ENCODE measurements at regions not wholly inside any gene's neighbourhood (a gene's known extent, or its start where the extent isn't known, plus 50 kb on each side); places are given as distances from the start of the nearest gene placed in this dataset.

DNA sequence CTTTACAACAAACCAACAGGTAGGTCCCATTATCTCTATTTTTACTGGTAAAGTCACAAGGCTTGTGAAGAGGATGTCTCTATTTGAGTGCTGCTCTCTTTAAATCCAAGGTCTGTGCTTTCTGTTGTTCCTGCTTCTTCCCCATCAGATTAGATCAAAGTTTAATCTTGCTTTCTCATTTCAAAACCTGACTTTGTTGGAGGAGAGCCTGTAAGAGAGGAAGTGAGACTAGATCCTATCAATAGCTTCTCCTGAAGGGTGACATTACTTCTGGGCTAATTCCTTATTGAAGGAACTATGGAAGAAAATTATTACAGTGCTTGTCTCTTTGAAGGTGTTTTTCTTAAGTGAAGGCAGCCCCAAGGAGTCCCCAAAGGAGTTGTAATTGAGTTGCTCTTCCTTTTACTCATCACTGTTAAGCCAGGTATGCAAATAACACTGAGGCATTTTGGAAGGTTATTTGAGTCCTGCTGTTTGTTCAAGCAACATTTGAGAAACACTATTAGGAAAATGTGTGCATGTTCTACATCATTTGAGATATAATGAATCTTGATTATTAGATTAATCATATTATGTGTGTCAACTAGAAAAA is 146.2 kb upstream of the MBL2 start:
- no peak for DNase-seq (ENCODE audit: insufficient read length, low spot score)
- FAIRE-seq = no peak

GRCh38 chr10:52915391-52915790 is 142.8 kb upstream of the MBL2 start:
- no peak for FAIRE-seq

DNA sequence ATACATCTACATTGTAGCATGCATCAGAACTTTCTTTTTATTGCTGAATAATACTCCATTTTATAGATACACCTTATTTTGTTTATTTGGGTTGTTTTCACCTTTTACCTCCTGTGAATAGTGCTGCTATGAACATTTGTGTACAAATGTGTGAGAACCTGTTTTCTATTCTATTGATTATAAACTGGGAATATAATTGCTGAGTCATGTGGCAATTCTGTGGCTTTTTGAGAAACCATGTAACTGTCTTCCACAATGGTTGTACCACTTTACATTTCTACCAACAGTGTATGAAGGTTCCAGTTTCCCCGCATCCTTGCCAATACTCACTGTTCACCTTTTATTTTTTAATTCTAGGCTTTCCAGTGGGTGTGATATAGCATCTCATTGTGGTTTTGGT is 138.6 kb upstream of the MBL2 start:
- FAIRE-seq = no peak
- no peak for DNase-seq (ENCODE audit: insufficient read length, low spot score)

More at GRCh38 chr10:52915391-52915790, 142.8 kb upstream of the MBL2 start:
- no peak for DNase-seq (ENCODE audit: insufficient read length, low spot score)

DNA sequence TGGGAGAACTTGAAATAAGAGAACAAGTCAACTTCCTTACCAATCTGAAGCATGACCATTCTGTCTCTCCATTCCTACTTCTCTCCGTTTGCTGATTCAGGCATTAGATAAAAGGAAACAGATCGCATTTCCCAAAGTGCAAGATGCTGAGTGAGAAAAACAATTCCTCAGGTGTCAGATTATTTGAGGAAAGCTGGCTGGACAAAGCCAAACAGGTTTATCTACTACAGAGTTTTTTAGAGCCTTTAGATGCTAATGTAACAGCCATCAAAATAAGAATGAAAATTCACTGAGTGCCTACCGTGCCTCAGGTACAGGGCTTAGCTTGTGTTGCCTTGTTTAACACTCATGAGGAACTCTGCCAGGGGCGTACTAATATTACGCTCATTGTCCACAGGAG is 135.9 kb upstream of the MBL2 start:
- no peak for DNase-seq (ENCODE audit: insufficient read length, low spot score)
- FAIRE-seq = no peak

DNA sequence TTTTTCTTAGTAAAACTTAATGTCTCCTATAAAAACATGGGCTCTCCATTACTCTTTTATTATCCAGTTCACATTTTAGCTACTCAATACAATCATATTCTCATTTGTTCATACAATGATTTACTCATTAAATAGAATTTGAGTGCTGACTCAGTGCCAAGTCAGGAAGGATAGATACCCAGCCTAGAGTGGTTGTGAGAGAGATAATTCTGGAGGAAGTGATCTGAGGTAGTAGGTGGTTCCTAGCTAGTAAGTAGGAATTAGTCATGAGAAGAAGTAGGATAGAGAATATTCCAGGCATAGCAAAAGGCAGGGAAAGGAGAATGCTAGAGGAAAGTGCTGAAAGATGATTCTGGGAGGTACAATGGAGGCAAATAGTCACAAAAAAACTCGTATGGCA is 133.5 kb upstream of the MBL2 start:
- FAIRE-seq = no peak
- DNase-seq (ENCODE audit: insufficient read length, low spot score) = no peak

DNA sequence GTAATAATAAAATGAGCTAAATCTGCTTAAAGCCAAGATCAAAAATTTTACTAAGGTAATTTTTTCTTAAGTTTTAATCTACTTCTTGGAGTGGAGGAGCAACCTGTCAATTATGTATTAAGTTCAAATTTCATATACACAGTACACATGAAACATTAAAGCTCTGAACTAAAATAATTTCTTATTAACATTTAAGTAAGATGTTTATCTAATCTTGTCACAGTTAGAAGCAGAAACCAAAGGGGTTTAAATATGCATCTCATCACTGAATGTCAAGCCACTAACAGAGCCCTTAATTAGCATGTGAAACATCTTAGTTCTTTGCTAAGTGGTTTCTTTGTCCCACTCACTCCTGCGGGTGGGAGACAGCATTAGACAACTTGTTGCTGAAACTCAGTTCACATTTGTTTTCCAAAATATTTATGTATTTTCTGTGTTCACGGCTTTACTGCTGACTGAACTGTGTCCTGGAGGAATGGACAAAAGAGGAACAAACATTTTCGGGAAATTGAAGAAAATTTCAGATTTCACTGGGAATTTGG is 130.9 kb upstream of the MBL2 start:
- DNase-seq (ENCODE audit: insufficient read length, low spot score) = no peak
- no peak for FAIRE-seq

DNA sequence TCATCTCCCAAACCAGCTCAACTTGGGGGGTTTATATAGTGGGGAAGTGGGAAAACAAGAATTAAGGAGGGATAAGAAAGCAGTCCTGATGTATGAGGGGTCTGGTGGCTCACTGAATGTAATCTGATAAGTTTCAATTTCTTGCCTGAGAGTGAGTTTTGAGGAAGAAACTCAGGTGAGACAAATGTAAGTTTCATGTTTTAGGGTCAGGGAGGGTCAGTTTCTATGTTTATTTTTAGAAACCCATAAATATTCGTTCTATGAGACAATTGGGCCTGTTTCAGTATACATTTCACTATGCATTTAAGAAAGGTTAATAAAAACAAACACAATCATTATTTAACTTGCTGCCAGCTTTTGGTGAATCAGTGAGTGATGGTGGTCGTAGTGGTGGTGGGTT is 128.0 kb upstream of the MBL2 start:
- no peak for FAIRE-seq
- no peak for DNase-seq (ENCODE audit: insufficient read length, low spot score)

- FAIRE-seq = no peak
Observed at GRCh38 chr10:52897162-52897561, 124.6 kb upstream of the MBL2 start.

DNA sequence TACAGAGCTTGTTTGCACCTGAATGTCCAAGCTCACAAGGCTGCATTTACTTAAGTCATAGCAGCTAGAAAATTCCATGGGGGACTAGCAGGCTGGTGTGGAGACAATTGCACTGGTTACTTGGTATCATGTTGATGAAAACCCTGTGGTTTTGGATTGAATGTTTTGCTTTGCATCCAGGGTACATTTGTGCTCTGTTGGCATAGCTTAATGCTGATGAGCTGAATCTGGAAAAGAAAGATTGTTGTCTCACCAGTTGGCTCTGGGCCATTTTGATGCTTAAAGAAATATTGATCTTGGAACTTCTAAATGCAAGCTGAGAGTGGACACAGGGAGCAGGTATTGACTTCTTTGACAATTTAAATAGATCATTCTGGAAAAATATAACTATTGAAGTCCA is 122.5 kb upstream of the MBL2 start:
- DNase-seq (ENCODE audit: insufficient read length, low spot score) = no peak
- peak; percentile 4 for FAIRE-seq

More at GRCh38 chr10:52897162-52897561, 124.6 kb upstream of the MBL2 start:
- DNase-seq (ENCODE audit: insufficient read length, low spot score) = peak; percentile 11

GRCh38 chr10:52890281-52890680 is 117.7 kb upstream of the MBL2 start:
- DNase-seq (ENCODE audit: insufficient read length, low spot score) (no peak), FAIRE-seq (no peak)

GRCh38 chr10:52889611-52890010 is 117.0 kb upstream of the MBL2 start:
- DNase-seq (ENCODE audit: insufficient read length, low spot score) (no peak), FAIRE-seq (no peak)

DNA sequence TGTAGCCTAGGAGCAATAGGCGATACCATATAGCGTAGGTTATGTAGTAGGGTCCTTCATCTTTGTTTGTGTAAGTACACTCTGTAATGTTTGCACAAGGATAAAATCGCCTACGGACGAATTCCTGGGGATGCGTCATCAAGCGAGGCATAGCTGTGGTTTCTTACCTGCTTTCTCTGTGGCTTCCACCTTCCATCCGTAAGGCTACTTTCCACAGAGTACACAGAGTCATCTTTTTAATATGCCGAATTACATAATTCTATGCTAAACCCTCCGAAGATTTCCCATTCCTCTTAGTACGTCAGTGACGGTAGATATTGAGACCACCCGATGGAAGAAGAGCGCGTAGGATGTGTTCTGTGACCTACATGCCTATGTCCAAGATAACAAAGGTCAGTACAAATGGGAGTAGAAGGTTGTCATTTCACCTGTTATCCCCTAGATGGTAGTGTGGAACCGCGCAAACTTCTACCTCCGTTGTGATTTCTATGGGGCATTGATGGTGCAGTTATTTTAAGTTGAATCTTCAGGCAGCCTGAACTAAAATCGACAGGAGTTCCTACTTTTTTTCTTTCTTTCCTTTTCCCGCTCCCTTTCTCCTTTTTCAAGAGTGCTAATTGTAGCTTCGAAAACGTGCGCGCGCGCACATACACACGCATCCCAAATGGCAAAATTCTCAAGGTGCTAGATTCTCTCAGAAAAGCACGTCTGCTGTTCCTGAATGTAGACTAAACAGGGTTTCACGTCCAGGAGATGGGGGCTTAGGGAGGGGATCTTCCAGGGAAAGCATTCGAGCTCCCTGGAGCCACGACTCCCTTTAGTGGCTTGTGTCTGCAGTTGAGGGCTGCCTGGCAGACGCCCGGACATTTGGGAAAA is 111.7 kb upstream of the MBL2 start:
- DNase-seq (ENCODE audit: insufficient read length, low spot score) (peak; percentile 69), FAIRE-seq (peak; percentile 44)

GRCh38 chr10:52879091-52879807 is 106.7 kb upstream of the MBL2 start:
- no peak for FAIRE-seq
- peak; percentile 12 for DNase-seq (ENCODE audit: insufficient read length, low spot score)

GRCh38 chr10:52877451-52877850 is 104.9 kb upstream of the MBL2 start:
- no peak for DNase-seq (ENCODE audit: insufficient read length, low spot score)
- no peak for FAIRE-seq

GRCh38 chr10:52875336-52875735 is 102.8 kb upstream of the MBL2 start:
- FAIRE-seq = no peak
- DNase-seq (ENCODE audit: insufficient read length, low spot score) = no peak

DNA sequence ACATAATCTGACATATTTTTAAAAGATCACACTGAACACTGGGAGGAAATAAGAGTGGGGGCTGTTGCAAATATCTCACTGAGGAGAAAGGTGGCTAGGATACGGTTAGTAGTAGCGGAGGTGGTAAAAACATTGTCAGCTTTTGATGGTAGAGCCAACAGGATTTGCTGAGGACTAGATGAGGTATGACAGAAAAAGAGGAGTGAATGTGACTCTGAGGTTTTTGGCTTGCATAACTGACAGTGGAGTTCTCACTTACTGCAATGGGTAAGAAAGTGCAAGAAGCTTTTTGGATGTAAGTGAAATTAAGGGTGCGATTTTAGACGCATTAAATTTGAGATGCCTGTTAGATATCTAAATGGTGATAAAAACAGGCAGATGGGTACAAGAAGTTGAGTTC is 102.0 kb upstream of the MBL2 start:
- DNase-seq (ENCODE audit: insufficient read length, low spot score) (no peak), FAIRE-seq (no peak)

GRCh38 chr10:52871191-52871843 is 98.7 kb upstream of the MBL2 start:
- FAIRE-seq = no peak

GRCh38 chr10:52870562-52870961 is 98.0 kb upstream of the MBL2 start:
- DNase-seq (ENCODE audit: insufficient read length, low spot score) (no peak), FAIRE-seq (no peak)

More at GRCh38 chr10:52871191-52871843, 98.7 kb upstream of the MBL2 start:
- no peak for DNase-seq (ENCODE audit: insufficient read length, low spot score)

- FAIRE-seq = no peak
Observed at GRCh38 chr10:52869864-52870263, 97.3 kb upstream of the MBL2 start.

GRCh38 chr10:52865213-52865612 is 92.6 kb upstream of the MBL2 start:
- no peak for FAIRE-seq
- no peak for DNase-seq (ENCODE audit: insufficient read length, low spot score)

More at GRCh38 chr10:52869864-52870263, 97.3 kb upstream of the MBL2 start:
- no peak for DNase-seq (ENCODE audit: insufficient read length, low spot score)

Measured in HTR-8/SVneo (cell line).